ENCODE measurements at regions not wholly inside any gene's neighbourhood (a gene's known extent, or its start where the extent isn't known, plus 50 kb on each side); places are given as distances from the start of the nearest gene placed in this dataset.

DNA sequence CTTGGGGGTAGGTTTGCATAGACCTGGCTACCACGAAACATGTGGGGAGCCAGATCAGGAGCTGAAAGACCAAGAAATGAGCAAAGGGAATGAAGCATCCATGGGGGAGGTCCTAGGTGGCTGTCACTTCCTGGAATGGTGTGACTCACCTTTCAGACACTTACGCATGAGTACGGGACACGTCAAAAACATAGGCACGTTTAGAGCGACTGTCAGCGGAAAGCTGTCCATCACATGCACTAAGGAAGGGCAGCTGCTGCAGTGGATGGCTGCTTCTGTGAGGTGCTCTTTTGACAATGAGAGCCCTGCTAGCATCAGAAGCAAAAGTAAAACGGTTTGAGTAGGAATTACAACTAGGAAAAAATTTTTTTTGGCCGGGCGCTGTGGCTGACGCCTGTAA lies 244.6 kb upstream of the CCDC54 start (continued):
- TF ChIP-seq TAF1 (conservative IDR thresholded peaks at IDR 0.05) (no peak), RAD21 (IDR thresholded peaks at IDR 0.05) (no peak), EGR1 (IDR thresholded peaks at IDR 0.05; ENCODE audit: low read depth in 2 of 2) (no peak)
- TF ChIP-seq, protein P1, sequence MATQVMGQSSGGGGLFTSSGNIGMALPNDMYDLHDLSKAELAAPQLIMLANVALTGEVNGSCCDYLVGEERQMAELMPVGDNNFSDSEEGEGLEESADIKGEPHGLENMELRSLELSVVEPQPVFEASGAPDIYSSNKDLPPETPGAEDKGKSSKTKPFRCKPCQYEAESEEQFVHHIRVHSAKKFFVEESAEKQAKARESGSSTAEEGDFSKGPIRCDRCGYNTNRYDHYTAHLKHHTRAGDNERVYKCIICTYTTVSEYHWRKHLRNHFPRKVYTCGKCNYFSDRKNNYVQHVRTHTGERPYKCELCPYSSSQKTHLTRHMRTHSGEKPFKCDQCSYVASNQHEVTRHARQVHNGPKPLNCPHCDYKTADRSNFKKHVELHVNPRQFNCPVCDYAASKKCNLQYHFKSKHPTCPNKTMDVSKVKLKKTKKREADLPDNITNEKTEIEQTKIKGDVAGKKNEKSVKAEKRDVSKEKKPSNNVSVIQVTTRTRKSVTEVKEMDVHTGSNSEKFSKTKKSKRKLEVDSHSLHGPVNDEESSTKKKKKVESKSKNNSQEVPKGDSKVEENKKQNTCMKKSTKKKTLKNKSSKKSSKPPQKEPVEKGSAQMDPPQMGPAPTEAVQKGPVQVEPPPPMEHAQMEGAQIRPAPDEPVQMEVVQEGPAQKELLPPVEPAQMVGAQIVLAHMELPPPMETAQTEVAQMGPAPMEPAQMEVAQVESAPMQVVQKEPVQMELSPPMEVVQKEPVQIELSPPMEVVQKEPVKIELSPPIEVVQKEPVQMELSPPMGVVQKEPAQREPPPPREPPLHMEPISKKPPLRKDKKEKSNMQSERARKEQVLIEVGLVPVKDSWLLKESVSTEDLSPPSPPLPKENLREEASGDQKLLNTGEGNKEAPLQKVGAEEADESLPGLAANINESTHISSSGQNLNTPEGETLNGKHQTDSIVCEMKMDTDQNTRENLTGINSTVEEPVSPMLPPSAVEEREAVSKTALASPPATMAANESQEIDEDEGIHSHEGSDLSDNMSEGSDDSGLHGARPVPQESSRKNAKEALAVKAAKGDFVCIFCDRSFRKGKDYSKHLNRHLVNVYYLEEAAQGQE (IDR thresholded peaks at IDR 0.05) = no peak

DNA sequence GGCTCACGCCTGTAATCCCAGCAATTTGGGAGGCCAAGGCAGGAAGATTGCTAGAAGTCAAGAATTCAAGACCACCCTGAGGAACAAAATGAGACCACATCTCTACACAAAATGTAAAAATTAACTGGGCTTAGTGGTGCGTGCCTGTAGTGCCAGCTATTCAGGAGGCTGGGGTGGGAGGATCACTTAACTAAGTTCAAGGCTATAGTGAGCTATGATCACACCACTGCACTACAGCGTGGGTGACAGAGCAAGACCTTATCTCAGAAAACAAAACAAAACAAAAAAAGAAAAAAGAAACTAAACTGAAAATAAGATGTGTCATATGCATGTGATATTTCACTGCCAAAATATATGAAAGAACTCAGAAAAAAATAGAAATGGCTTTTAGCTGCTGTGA lies 243.3 kb upstream of the CCDC54 start:
- WGBS = 85% methylated on average over 3 of the region's 3 CpGs
- DNase-seq (ENCODE audit: low spot score) = no peak
- Histone ChIP-seq H3K9ac (ENCODE audit: low read depth in 1 of 2, low read length in 2 of 2) (no peak overlapping the region), H3K27me3 (ENCODE audit: control insufficient read depth in 4 of 4, insufficient read depth in 4 of 4, low read length in 3 of 4) (peaks cover 0 to 4% (median 0%) of the 10 kb centered on the region in 4 donors), H3K4me1 (ENCODE audit: control insufficient read depth in 4 of 4, insufficient read depth in 4 of 4, low read length in 3 of 4) (no peaks in the 10 kb centered on the region), H3K36me3 (ENCODE audit: control insufficient read depth in 4 of 4, insufficient read depth in 3 of 4, low read depth in 1 of 4, low read length in 3 of 4) (no peaks in the 10 kb centered on the region), H3K9me3 (ENCODE audit: control insufficient read depth in 4 of 4, low read length in 3 of 4) (no peaks in the 10 kb centered on the region), H3K4me3 (ENCODE audit: low read depth in 1 of 3, low read length in 3 of 3) (no peak overlapping the region), H3K27ac (ENCODE audit: low read depth in 1 of 2, low read length in 2 of 2) (no peak overlapping the region)
- TF ChIP-seq NR2F2 (IDR thresholded peaks at IDR 0.05) = no peak
- TF ChIP-seq, protein P1 (IDR thresholded peaks at IDR 0.05) = no peak
- TF ChIP-seq, protein P2, sequence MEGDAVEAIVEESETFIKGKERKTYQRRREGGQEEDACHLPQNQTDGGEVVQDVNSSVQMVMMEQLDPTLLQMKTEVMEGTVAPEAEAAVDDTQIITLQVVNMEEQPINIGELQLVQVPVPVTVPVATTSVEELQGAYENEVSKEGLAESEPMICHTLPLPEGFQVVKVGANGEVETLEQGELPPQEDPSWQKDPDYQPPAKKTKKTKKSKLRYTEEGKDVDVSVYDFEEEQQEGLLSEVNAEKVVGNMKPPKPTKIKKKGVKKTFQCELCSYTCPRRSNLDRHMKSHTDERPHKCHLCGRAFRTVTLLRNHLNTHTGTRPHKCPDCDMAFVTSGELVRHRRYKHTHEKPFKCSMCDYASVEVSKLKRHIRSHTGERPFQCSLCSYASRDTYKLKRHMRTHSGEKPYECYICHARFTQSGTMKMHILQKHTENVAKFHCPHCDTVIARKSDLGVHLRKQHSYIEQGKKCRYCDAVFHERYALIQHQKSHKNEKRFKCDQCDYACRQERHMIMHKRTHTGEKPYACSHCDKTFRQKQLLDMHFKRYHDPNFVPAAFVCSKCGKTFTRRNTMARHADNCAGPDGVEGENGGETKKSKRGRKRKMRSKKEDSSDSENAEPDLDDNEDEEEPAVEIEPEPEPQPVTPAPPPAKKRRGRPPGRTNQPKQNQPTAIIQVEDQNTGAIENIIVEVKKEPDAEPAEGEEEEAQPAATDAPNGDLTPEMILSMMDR (IDR thresholded peaks at IDR 0.05; ENCODE audit: low read depth, low read length, missing input control) = no peak
- no peak for TF ChIP-seq HNF4G (IDR thresholded peaks at IDR 0.05)
- no peak for TF ChIP-seq FOXA1 (IDR thresholded peaks at IDR 0.05)
- TF ChIP-seq EGR1 (IDR thresholded peaks at IDR 0.05; ENCODE audit: low read depth in 2 of 2) = no peak
- no peak for TF ChIP-seq TAF1 (conservative IDR thresholded peaks at IDR 0.05)
- no peak for TF ChIP-seq RAD21 (IDR thresholded peaks at IDR 0.05)
- no peak for TF ChIP-seq HNF4A (conservative IDR thresholded peaks at IDR 0.05)
- no peak for TF ChIP-seq RXRA (IDR thresholded peaks at IDR 0.05)
- TF ChIP-seq, protein P3, sequence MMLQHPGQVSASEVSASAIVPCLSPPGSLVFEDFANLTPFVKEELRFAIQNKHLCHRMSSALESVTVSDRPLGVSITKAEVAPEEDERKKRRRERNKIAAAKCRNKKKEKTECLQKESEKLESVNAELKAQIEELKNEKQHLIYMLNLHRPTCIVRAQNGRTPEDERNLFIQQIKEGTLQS (IDR thresholded peaks at IDR 0.05) = no peak
- TF ChIP-seq FOXA2 (IDR thresholded peaks at IDR 0.05) = no peak
- no peak for TF ChIP-seq YY1 (IDR thresholded peaks at IDR 0.05)
- TF ChIP-seq SP1 (IDR thresholded peaks at IDR 0.05) = no peak
- TF ChIP-seq GABPA (IDR thresholded peaks at IDR 0.05 in 1 of 2, conservative IDR thresholded peaks at IDR 0.05 in 1 of 2) = no peak
- TF ChIP-seq, protein P4, sequence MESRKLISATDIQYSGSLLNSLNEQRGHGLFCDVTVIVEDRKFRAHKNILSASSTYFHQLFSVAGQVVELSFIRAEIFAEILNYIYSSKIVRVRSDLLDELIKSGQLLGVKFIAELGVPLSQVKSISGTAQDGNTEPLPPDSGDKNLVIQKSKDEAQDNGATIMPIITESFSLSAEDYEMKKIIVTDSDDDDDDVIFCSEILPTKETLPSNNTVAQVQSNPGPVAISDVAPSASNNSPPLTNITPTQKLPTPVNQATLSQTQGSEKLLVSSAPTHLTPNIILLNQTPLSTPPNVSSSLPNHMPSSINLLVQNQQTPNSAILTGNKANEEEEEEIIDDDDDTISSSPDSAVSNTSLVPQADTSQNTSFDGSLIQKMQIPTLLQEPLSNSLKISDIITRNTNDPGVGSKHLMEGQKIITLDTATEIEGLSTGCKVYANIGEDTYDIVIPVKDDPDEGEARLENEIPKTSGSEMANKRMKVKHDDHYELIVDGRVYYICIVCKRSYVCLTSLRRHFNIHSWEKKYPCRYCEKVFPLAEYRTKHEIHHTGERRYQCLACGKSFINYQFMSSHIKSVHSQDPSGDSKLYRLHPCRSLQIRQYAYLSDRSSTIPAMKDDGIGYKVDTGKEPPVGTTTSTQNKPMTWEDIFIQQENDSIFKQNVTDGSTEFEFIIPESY (IDR thresholded peaks at IDR 0.05) = no peak
- TF ChIP-seq, protein P5, sequence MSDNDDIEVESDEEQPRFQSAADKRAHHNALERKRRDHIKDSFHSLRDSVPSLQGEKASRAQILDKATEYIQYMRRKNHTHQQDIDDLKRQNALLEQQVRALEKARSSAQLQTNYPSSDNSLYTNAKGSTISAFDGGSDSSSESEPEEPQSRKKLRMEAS (IDR thresholded peaks at IDR 0.05) = no peak
- no peak for TF ChIP-seq JUND (IDR thresholded peaks at IDR 0.05)

Data from liver (tissue), 8 donors.